Dendritic cell treated with granulocyte-macrophage colony-stimulating factor and Interleukin-4, amounts not matched to agents 40 ng/mL and 50 ng/mL, for 4 days (primary cell): ENCODE measurements at regions not wholly inside any gene's neighbourhood (a gene's known extent, or its start where the extent isn't known, plus 50 kb on each side); places are given as distances from the start of the nearest gene placed in this dataset.

Experiments
- H3K27ac Mint-ChIP-seq: one replicate; pipeline ENCODE4 v1.8.0; 2022; ENCODE audit warnings: mild to moderate bottlenecking, mixed read lengths
- H3K27me3 Mint-ChIP-seq: one replicate; pipeline ENCODE4 v1.8.0; 2022; ENCODE audit warnings: mild to moderate bottlenecking, mixed read lengths
- H3K36me3 Mint-ChIP-seq: one replicate; pipeline ENCODE4 v1.8.0; 2022; ENCODE audit warnings: low read depth, mixed read lengths
- H3K4me1 Mint-ChIP-seq: one replicate; pipeline ENCODE4 v1.8.0; 2022; ENCODE audit warnings: low read depth, mixed read lengths
- H3K4me3 Mint-ChIP-seq: one replicate; pipeline ENCODE4 v1.8.0; 2022; ENCODE audit warnings: mild to moderate bottlenecking, moderate library complexity, mixed read lengths
- H3K9me3 Mint-ChIP-seq: one replicate; pipeline ENCODE4 v1.8.0; 2022; ENCODE audit warnings: mixed read lengths
- intact Hi-C: fragments of 100-400 bp; cut with micrococcal nuclease; formaldehyde crosslinking; loops from one replicate; pipeline ENCODE4 v1.15.0; 2022

GRCh38 chr9:23638011-23638410, 188.0 kb downstream of the ELAVL2 start:
- Mint-ChIP-seq H3K27ac (no peak overlapping the region), H3K4me3 (no peak overlapping the region), H3K9me3 (no peaks in the 10 kb centered on the region), H3K36me3 (no peaks in the 10 kb centered on the region), H3K27me3 (no peaks in the 10 kb centered on the region), H3K4me1 (no peaks in the 10 kb centered on the region)
- intact Hi-C loops = no loop called here

- Mint-ChIP-seq H3K27me3 (no peaks in the 10 kb centered on the region), H3K9me3 (no peaks in the 10 kb centered on the region), H3K36me3 (no peaks in the 10 kb centered on the region), H3K4me3 (no peak overlapping the region), H3K4me1 (no peaks in the 10 kb centered on the region), H3K27ac (no peak overlapping the region)
- intact Hi-C loops = no loop called here
These were observed 187.1 kb downstream of the ELAVL2 start for GRCh38 chr9:23638837-23639426.
